NCI-H524 (cell line): ENCODE measurements at regions not wholly inside any gene's neighbourhood (a gene's known extent, or its start where the extent isn't known, plus 50 kb on each side); places are given as distances from the start of the nearest gene placed in this dataset.
"Not testable (repeated sequence)": the region's sequence is repeated elsewhere in the genome, so short reads cannot be mapped to it uniquely, and the experiment has no call there.

Experiments
- DNase-seq, 2 experiments: peaks; one replicate each; lab custom pipeline; 2025; lab: John Stamatoyannopoulos, UW

- no peak for DNase-seq
Observed at GRCh38 chr1:90349510-90349909, 354.6 kb downstream of the ZNF326 start.

DNA sequence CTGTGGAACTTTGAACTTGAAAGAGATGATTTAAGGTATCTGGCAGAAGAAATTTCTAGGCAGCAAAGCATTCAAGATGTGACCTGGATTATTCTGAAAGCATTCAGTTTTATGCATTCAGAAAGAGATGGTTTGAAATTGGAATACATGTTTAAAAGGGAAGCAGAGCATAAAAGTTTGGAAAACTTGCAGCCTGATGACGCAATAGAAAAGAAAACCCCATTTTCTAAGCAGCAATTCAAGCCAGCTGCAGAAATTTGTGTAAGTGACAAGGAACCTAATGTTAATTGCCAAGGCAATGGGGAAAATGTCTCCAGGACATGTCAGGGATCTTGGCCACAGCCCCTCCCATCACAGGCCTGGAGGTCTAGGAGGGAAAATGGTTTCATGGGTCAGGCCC, 354.0 kb downstream of the ZNF326 start:
- no peak for DNase-seq

- not testable (repeated sequence) for DNase-seq
Observed at GRCh38 chr1:90348459-90348858, 353.5 kb downstream of the ZNF326 start.

GRCh38 chr1:90347366-90347765, 352.5 kb downstream of the ZNF326 start:
- DNase-seq = no peak

DNA sequence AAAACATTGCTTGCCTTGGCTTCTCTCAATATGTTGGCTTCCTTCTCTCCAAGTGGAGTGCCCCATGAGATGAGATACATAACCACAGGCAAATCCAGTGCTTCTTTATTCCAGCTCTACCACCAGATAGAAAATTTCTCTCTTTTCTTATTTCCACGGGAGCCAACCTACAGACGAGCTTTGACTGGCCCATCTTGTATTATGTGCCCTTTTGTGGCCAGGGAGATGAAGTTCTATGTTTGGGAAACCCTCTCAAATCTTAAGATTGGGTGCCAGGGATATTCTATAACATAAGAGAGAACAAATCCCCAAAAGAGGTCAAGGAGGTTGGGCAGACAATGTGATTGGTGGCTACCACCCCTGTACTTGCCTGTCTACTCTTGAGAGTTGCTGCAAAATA, 351.8 kb downstream of the ZNF326 start:
- DNase-seq = no peak

DNA sequence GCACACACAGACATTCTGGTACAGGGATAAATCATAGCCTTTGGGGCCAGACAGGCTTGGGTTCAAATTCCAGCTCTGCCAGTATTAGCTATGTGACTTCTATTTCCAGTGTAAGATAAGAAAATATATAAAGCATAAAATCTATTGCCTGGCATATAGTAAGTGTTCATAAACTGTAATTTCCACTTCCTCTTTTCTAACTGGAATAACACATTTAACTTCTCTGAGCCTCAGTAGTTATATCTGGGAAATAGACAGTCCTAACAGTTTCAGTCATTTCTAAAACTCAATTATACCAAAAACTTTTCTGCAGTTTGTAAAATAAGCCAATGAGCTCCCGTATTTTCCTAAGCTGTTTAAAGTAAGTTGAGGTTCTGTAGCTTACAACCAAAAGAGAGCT, 351.4 kb downstream of the ZNF326 start:
- no peak for DNase-seq

DNA sequence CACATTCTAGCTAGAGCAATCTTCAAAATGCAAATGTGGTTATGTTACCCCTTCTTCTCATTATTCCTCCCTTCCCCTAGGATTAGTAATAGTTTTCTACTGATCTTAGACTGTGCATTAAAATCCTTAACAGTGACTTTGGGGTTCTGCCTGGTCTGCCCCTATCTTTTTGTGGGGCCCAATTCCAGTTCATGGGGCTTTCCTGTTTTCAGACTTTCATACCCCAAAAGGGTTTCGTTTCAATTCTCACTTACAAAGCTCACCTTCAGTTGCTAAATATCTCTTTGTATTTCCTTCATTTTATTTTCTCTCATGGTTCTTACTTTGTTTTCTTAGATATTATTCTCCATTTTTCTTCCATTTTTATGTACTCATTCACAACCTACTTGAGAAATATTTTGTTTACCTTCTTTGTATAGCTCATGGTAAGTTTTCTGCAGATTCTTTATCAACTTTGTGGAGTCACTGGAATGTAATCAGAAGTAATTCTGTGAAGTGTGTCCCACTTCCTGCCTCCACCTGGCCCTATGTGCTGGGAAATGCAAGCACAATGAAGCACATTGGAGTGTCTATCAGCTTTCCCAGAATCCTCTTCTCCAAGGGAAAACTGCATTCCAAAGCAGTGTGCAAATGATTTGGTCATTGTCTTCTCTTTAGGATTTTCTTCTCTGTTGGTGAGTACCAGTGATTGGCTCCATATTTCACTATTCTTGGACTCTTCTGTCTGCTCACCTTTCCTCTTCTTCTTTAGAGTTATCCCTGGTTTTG, 350.2 kb downstream of the ZNF326 start:
- DNase-seq = no peak

DNA sequence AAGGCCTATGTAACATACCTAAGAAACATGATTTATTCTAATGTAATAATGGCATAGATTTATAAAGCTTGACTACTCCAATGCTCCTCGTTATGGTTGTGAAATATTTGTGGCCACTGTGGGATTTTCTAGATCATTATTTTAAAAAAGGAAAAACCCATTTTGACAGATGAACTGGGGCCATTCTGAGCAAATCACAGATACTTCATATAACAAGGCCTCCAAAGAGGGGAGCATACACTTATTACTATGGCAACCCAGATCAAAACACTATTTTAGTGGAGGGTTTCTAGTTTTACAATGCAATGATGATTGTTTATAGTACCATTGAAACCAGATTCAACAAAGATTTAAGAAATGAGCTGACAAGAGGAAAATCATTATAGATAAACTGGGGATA, 346.6 kb downstream of the ZNF326 start:
- no peak for DNase-seq

GRCh38 chr1:90340606-90341005, 345.7 kb downstream of the ZNF326 start:
- DNase-seq = no peak

- no peak for DNase-seq
Observed at GRCh38 chr1:90339811-90340210, 344.9 kb downstream of the ZNF326 start.

DNA sequence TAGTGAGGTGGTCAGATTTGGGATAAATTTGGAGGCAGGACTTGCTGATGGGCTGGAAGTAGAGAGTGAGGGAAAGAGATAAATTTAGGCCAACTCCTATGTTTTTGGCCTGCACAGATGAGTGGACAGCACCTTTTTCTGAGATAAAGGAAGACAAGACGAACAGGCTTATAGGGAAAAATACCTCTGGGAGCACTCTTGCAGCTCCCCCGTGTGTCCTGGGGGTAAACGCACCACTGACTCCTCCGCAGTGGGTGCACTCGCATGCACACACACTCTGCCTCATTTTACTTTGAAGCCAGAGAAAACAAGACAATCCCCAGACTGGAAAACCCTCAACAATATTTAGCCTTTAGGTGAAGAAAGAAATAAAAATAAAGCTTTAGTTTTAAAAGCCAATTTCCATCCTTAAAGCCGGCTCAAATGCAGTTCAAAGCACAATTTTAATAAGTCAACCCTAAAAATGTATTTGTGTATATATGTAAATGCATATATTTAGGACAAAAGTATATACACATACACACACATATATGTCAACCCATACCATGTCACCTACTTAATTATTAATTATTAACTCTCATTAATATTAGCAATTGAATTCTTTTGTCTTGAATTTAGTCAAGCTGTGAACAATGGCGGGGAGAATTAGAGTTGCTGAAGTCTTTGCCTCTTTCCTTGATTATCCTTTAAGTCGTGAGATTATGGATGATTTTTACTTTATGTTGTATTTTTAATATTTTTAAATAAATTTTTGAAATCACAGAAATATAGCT, 341.8 kb downstream of the ZNF326 start:
- DNase-seq = no peak

- no peak for DNase-seq
Observed at GRCh38 chr1:90335558-90335957, 340.6 kb downstream of the ZNF326 start.

DNA sequence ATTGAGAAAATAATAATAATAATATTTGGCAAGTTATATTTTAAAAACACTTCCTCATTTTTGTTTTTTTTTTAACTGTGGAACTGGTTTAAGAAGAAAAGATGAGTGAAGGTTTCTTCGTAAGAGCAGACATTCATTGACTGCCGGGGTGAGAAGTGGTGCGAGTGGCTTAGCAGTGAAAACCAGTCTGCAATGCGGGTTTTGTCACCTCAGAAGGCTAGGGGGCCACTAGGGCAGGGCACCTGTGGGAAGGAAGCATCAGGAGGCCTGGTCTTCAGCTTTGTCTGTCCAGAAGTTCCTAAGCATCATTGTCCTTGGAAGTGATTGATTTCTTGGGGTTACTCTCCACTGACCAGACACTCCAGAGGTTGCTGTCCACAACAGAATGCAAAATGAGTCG, 339.2 kb downstream of the ZNF326 start:
- no peak for DNase-seq

DNA sequence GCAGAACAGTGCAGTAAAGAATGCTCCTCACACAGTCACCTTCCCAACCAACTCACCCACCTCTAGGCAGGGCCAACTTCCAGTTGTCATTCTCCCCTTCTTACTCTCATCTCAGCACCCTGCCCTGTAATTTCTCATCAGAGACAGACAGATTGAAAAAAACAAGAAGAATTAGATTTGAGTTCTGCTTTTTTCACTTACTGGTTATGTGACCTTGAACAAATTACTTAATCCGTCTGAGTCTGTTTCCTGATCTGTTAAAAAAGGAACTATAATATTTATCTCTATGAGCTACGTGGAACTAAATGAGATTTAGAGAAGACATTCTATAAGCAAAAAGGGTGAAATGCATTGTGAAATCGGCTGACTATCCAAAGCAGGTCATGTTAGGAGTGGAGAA, 330.3 kb downstream of the ZNF326 start:
- no peak for DNase-seq

DNA sequence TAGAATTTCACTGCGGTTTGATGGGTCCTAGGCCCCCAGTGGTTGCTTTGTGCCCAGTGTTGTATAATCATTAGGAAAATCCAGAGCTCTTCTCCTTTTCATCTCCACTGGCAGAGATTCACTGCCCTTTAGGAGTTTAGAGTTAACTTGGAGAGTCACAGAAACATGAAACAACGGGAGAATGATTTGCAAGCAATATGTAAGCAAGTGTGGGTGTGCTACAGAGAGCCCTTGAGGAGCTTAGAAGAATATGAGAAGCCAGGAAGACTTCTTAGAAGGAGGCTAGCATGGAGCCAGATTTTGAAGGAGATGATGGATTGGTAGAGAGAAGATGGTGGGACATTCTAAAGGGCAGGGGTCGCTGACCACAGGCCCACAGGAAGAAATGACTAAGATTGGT, 327.3 kb downstream of the ZNF326 start:
- DNase-seq = no peak

GRCh38 chr1:90319918-90320317, 325.0 kb downstream of the ZNF326 start:
- no peak for DNase-seq

DNA sequence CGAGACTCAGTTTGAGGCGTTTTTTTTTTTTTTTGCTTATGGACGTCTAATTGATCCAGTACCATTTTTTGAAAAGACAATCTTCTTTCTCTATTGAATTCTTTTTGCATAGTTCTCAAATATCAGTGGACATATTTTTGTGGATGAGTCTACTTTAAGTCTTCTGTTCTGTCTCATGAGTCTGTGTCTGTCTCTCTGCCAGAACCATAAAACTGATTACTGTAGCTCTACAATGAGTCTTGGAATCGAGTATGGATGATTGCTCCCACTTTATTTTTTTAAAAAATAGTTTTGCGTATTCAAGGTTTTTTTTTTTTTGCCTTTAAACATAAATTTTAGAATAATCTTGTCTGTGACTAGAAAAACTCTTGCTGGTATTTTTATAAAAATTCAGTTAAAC, 323.5 kb downstream of the ZNF326 start:
- no peak for DNase-seq

DNA sequence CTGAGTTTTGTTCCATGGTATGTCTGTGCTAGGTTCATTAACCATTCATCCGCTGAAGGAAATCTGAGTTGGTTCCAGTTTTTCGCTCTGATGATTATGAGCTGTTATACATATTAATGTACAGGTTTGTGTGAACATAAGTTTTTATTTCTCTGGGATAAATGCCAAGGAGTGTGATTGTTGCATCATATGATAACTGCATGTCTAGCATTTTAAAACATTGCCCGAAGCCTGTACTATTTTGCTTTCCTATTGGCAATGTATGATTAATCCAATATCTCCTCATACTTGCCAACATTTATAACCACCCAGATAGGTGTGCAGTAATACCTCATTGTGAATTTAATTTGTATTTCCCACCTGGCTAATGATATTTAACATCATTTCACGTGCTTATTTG, 322.7 kb downstream of the ZNF326 start:
- DNase-seq = no peak

DNA sequence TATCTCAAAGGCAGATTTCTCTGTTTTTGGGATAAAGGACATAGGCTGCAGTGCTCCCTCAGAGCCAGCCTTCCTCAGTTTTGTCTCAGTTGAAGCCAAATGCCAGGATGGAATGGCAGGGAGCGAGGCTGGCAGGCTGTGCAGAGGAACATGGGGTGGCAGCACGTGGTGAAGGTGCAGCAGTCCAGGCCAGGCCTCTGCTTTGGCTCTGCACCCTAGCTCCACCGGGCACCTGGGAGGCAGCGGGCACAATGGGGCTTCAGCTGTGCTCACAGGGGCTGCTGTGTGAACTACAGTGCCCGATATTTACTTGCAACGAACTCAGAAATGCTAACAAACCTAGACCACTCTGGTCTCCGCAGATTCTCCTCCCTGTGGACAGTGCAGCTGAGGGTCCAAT, 319.6 kb downstream of the ZNF326 start:
- DNase-seq = no peak

DNA sequence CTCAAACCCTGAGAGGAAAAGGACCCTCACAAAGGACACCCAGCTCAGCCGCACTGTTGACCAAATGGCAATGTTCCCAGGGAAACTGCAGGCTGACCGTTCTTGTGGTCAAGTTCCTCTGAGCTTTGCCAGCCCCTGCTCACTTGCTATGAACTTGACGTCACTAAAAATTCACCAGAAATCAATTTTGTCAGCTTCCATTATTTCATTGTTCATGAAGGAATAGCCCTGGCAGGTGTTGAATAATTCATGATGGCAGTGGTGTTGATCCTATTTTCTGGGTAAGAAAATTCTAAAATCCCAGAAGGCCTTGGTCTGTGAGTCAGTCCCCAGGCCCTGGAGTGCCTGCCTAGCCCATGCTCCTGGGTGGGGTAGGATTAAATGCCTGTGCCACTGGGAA, 318.9 kb downstream of the ZNF326 start:
- DNase-seq = no peak

GRCh38 chr1:90309806-90310205, 314.9 kb downstream of the ZNF326 start:
- DNase-seq = no peak

DNA sequence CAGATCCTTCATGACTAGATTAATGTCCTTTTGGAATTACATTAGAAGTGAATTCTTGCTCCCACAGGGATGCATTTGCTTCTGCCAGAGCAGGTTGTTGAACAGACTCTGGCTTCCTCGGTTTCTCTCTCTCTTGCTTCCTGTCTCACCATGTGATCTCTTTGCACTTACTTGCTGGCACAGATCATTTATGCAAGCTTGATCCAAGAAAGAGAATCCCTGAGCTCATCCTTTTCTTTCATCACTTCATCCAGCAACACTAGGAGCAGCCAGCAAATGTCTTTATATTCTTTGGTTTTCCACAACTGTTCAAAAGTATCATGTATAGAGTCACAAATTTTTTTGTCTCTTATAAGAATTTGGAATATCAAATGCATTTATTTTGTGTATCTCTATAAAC, 313.5 kb downstream of the ZNF326 start:
- DNase-seq = no peak

GRCh38 chr1:90305577-90305976, 310.7 kb downstream of the ZNF326 start:
- no peak for DNase-seq

DNA sequence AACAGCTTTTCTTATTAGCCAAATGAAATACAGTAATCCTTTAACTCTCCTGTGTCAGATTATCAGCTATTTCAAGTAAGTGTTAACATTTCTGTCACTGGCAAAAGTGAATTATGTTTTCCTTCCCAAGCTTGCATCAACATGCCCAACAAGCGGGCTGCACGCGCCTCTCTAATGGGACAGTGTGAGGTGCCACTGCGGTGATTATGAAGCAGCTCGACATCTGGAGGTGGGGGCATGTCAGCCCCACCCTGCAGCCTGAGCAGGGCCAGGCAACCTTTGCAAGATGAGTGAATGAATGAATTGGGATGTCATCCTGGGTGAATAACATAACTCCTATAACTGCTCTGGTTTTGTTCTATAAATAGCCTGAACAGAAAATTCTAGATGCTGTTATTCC, 301.4 kb downstream of the ZNF326 start:
- no peak for DNase-seq
